ENCODE measurements at regions not wholly inside any gene's neighbourhood (a gene's known extent, or its start where the extent isn't known, plus 50 kb on each side); places are given as distances from the start of the nearest gene placed in this dataset.

- H3K27me3 Mint-ChIP-seq = peaks cover 16% of the 10 kb centered on the region
- CTCF ChIA-PET = no interaction called here
- peaks cover 32% of the 10 kb centered on the region for H3K4me1 Mint-ChIP-seq
- H3K4me3 Mint-ChIP-seq = no peak overlapping the region
- no peaks in the 10 kb centered on the region for H3K36me3 Mint-ChIP-seq
- H3K27ac Mint-ChIP-seq = peak overlapping the region; percentile 33
- no peaks in the 10 kb centered on the region for H3K9me3 Mint-ChIP-seq
- no peak for DNase-seq
These were observed 88.7 kb downstream of the UGCG start for GRCh38 chr9:111985315-111985714.

DNA sequence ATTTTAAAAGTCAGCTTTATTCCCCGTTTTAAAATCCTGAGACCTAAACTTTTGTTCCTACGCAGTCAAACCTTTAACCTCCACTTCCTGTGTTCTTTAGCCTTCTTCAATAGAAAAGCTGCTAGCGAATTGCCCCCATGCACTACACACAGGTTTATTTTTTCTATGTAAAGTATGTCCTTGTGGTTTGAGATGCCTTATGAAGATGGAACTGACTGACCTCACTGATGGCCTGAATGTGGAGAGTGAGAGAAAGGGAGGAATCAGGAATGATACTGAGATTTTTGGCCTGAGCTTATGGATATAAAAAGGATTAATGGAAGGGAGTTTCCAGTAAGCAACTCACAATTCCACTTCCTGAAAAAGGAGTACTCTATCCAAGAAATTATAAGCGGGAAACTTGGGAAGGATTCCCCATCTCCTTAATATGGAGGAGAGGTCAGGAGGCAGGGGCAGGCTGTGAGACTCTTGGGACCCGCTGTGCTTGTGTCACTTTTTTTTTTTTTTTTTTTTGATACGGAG lies 89.5 kb downstream of the UGCG start:
- Mint-ChIP-seq H3K27ac (no peak overlapping the region), H3K9me3 (no peaks in the 10 kb centered on the region), H3K4me1 (peaks cover 32% of the 10 kb centered on the region), H3K4me3 (no peak overlapping the region), H3K36me3 (no peaks in the 10 kb centered on the region), H3K27me3 (peaks cover 16% of the 10 kb centered on the region)
- CTCF ChIA-PET = interaction anchor here (0.6 kb wide), 1 partner anchor 631 kb away, joined by 4 read pairs; no protein-coding TSS in a partner anchor
- no peak for DNase-seq

Data from activated naive CD4-positive, alpha-beta T cell treated with anti-CD3 and anti-CD28 coated beads, Interleukin-2, amount 10 ng/mL, durations not matched to agents 7 days and 5 days (primary cell).